Ectodermal cell (in vitro differentiated cells): ENCODE measurements at regions not wholly inside any gene's neighbourhood (a gene's known extent, or its start where the extent isn't known, plus 50 kb on each side); places are given as distances from the start of the nearest gene placed in this dataset.
"Not testable (repeated sequence)": the region's sequence is repeated elsewhere in the genome, so short reads cannot be mapped to it uniquely, and the experiment has no call there.

Experiments
- H3K27ac ChIP-seq: 2 replicates; pipeline ENCODE4 v1.7.0; 2013; ENCODE audit warnings: mild to moderate bottlenecking, low read depth, low read length; ENCODE audit not compliant: insufficient read depth, poor library complexity, severe bottlenecking
- H3K27me3 ChIP-seq: 2 replicates; pipeline ENCODE4 v1.7.0; 2013; ENCODE audit warnings: mild to moderate bottlenecking, low read length; ENCODE audit not compliant: insufficient read depth, control insufficient read depth, poor library complexity, severe bottlenecking
- H3K36me3 ChIP-seq: one replicate; pipeline ENCODE4 v1.7.0; 2013; ENCODE audit warnings: low read length; ENCODE audit not compliant: control insufficient read depth, insufficient read depth
- H3K4me1 ChIP-seq: one replicate; pipeline ENCODE4 v1.7.0; 2013; ENCODE audit warnings: low read length; ENCODE audit not compliant: control insufficient read depth, insufficient read depth
- H3K4me3 ChIP-seq: 2 replicates; pipeline ENCODE4 v1.7.0; 2013; ENCODE audit warnings: low read depth, low read length, control low read depth; ENCODE audit not compliant: insufficient read depth
- H3K9me3 ChIP-seq: 2 replicates; pipeline ENCODE4 v1.7.0; 2013; ENCODE audit warnings: mild to moderate bottlenecking, low read length, moderate library complexity; ENCODE audit not compliant: control insufficient read depth
- WGBS, 2 experiments: methylation state at CpG; one replicate each; pipeline ENCODE4 v1.1.7; 2013; ENCODE audit warnings: missing lambda C conversion rate in 2 of 2; 5-methylcytosine and 5-hydroxymethylcytosine counted together

- WGBS, 2 experiments = 88 to 95% methylated on average over 8 of the region's 8 CpGs
- Histone ChIP-seq H3K36me3 (no peaks in the 10 kb centered on the region), H3K27ac (no peak overlapping the region), H3K27me3 (no peaks in the 10 kb centered on the region), H3K4me1 (peaks cover 3% of the 10 kb centered on the region), H3K4me3 (no peak overlapping the region), H3K9me3 (no peaks in the 10 kb centered on the region)
Measured at GRCh38 chr1:218930472-218931241, 243.0 kb upstream of the LYPLAL1 start.

GRCh38 chr1:218931324-218931723 is 242.4 kb upstream of the LYPLAL1 start:
- no peaks in the 10 kb centered on the region for H3K9me3 ChIP-seq
- WGBS, 2 experiments = 85 to 94% methylated on average over 2 of the region's 2 CpGs
- H3K36me3 ChIP-seq = no peaks in the 10 kb centered on the region
- no peaks in the 10 kb centered on the region for H3K4me1 ChIP-seq
- no peak overlapping the region for H3K4me3 ChIP-seq
- H3K27me3 ChIP-seq = no peaks in the 10 kb centered on the region
- no peak overlapping the region for H3K27ac ChIP-seq

- no peak overlapping the region for H3K4me3 ChIP-seq
- no peaks in the 10 kb centered on the region for H3K36me3 ChIP-seq
- 25 to 50% methylated on average over 1 of the region's 1 CpG for WGBS, 2 experiments
- H3K9me3 ChIP-seq = no peaks in the 10 kb centered on the region
- no peaks in the 10 kb centered on the region for H3K27me3 ChIP-seq
- H3K27ac ChIP-seq = no peak overlapping the region
- no peaks in the 10 kb centered on the region for H3K4me1 ChIP-seq
Measured at GRCh38 chr1:218933513-218933912, 240.2 kb upstream of the LYPLAL1 start.

GRCh38 chr1:218935408-218935807 is 238.3 kb upstream of the LYPLAL1 start:
- H3K4me3 ChIP-seq, H3K27me3 ChIP-seq, H3K9me3 ChIP-seq, H3K4me1 ChIP-seq, H3K36me3 ChIP-seq, H3K27ac ChIP-seq: not testable (repeated sequence)
- WGBS, 2 experiments = 88 to 97% methylated on average over 2 of the region's 2 CpGs

- Histone ChIP-seq H3K4me3 (no peak overlapping the region), H3K27me3 (no peaks in the 10 kb centered on the region), H3K9me3 (no peaks in the 10 kb centered on the region), H3K36me3 (no peaks in the 10 kb centered on the region), H3K4me1 (no peaks in the 10 kb centered on the region), H3K27ac (no peak overlapping the region)
- no CpG with 5 or more reads among the region's 1 CpG for WGBS, 2 experiments
Measured at GRCh38 chr1:218938259-218938658, 235.4 kb upstream of the LYPLAL1 start.

GRCh38 chr1:218939095-218939494 is 234.6 kb upstream of the LYPLAL1 start:
- H3K4me1 ChIP-seq = no peaks in the 10 kb centered on the region
- H3K27me3 ChIP-seq = no peaks in the 10 kb centered on the region
- no peak overlapping the region for H3K27ac ChIP-seq
- H3K9me3 ChIP-seq = no peaks in the 10 kb centered on the region
- H3K36me3 ChIP-seq = no peaks in the 10 kb centered on the region
- WGBS, 2 experiments = 89% methylated on average over 2 of the region's 3 CpGs; no CpG with 5 or more reads in 1 of the 2 experiments
- no peak overlapping the region for H3K4me3 ChIP-seq

GRCh38 chr1:218942431-218942830 is 231.2 kb upstream of the LYPLAL1 start:
- Histone ChIP-seq H3K4me3 (no peak overlapping the region), H3K9me3 (no peaks in the 10 kb centered on the region), H3K36me3 (no peaks in the 10 kb centered on the region), H3K27ac (no peak overlapping the region), H3K27me3 (no peaks in the 10 kb centered on the region), H3K4me1 (no peaks in the 10 kb centered on the region)
- WGBS, 2 experiments = 92 to 93% methylated on average over 5 of the region's 5 CpGs

- WGBS, 2 experiments = 94% methylated on average over 2 of the region's 2 CpGs
- Histone ChIP-seq H3K4me3 (no peak overlapping the region), H3K27ac (no peak overlapping the region), H3K27me3 (no peaks in the 10 kb centered on the region), H3K9me3 (no peaks in the 10 kb centered on the region), H3K36me3 (no peaks in the 10 kb centered on the region), H3K4me1 (no peaks in the 10 kb centered on the region)
Measured at GRCh38 chr1:218943371-218943770, 230.3 kb upstream of the LYPLAL1 start.

GRCh38 chr1:218945050-218945449 is 228.6 kb upstream of the LYPLAL1 start:
- H3K36me3 ChIP-seq = no peaks in the 10 kb centered on the region
- no peaks in the 10 kb centered on the region for H3K4me1 ChIP-seq
- no peaks in the 10 kb centered on the region for H3K9me3 ChIP-seq
- H3K4me3 ChIP-seq = no peak overlapping the region
- 100% methylated on average over 1 of the region's 1 CpG; no CpG with 5 or more reads in 1 of the 2 experiments for WGBS, 2 experiments
- no peak overlapping the region for H3K27ac ChIP-seq
- no peaks in the 10 kb centered on the region for H3K27me3 ChIP-seq

GRCh38 chr1:218946147-218946546 is 227.5 kb upstream of the LYPLAL1 start:
- Histone ChIP-seq H3K9me3 (no peaks in the 10 kb centered on the region), H3K4me3 (no peak overlapping the region), H3K36me3 (no peaks in the 10 kb centered on the region), H3K27me3 (no peaks in the 10 kb centered on the region), H3K27ac (no peak overlapping the region), H3K4me1 (no peaks in the 10 kb centered on the region)
- WGBS, 2 experiments = 86 to 91% methylated on average over 2 of the region's 2 CpGs
